ENCODE measurements at regions not wholly inside any gene's neighbourhood (a gene's known extent, or its start where the extent isn't known, plus 50 kb on each side); places are given as distances from the start of the nearest gene placed in this dataset.

DNA sequence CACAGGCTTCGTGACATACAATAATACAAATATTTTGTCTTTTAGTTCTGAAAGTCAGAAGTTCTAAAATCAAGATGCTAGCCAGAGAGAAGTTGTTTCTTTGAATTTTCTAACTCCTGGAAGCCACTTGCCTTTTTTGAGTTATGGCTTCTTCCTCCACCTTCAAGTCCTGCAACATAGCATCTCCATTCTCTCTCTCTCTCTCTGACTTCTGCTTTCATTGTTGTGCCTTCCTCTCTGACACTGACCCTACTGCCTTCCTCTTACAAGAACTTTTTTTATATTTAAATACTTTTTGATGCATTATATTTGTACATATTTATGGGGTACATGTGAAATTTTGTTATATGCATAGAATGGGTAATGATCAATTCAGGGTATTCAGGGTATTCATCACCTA is 205.9 kb downstream of the MAP2K6 start:
- DNase-seq (ENCODE audit: low read depth) = no peak
- TF ChIP-seq, protein P1, sequence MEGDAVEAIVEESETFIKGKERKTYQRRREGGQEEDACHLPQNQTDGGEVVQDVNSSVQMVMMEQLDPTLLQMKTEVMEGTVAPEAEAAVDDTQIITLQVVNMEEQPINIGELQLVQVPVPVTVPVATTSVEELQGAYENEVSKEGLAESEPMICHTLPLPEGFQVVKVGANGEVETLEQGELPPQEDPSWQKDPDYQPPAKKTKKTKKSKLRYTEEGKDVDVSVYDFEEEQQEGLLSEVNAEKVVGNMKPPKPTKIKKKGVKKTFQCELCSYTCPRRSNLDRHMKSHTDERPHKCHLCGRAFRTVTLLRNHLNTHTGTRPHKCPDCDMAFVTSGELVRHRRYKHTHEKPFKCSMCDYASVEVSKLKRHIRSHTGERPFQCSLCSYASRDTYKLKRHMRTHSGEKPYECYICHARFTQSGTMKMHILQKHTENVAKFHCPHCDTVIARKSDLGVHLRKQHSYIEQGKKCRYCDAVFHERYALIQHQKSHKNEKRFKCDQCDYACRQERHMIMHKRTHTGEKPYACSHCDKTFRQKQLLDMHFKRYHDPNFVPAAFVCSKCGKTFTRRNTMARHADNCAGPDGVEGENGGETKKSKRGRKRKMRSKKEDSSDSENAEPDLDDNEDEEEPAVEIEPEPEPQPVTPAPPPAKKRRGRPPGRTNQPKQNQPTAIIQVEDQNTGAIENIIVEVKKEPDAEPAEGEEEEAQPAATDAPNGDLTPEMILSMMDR (IDR thresholded peaks at IDR 0.05; ENCODE audit: insufficient read depth, low read depth, low read length, missing control alignments) = no peak
- H3K4me3 ChIP-seq (ENCODE audit: low read length) = no peak overlapping the region

DNA sequence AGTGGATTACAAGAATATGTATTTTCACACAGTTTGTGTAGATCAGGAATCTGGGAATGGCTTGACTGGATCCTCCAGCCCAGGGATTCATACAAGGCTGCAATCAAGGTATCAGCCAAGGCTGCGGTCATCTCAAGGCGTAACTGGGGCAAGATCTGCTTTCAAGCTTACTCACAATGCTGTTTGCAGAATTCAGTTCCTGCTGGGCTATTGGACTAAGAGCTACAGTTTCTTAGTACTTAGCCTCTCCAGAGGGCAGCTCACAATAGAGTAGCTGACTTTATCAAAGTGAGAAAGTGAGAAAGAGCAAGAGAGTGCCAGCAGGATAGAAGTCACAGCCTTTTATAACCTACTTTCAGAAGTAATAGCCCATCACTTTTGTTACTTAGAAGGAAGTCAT is 211.0 kb downstream of the MAP2K6 start:
- DNase-seq (ENCODE audit: low read depth) = no peak

DNA sequence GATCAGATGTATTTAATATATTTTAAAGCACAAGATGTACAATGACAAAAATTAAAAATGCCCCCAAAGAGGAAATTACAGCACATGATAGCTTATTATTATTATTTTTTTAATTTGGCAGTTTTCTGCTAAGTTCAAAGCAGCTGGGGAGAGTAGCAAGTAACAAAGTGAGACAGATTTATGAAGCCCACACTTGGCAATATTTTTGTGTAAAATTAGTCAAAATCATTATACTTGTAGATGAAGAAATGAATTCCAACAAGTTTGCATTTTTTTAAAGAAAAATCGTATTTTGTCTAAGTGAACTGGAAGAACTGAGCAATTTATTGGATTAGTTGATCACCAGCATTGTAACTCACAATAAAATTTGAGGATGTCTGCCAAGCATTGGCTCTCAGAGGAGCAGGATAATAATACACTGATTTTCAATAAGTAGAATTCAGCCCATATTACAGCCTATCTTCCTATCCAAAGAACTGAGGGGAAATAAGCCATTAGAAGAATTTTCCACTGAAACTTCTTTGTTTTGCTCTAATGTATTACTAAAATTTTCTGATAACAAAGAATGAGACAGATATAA is 215.6 kb downstream of the MAP2K6 start:
- no peak overlapping the region for H3K4me3 ChIP-seq (ENCODE audit: low read length)
- DNase-seq (ENCODE audit: low read depth) = no peak
- TF ChIP-seq, protein P1 (IDR thresholded peaks at IDR 0.05; ENCODE audit: insufficient read depth, low read depth, low read length, missing control alignments) = no peak

More for the DNA sequence above, 211.0 kb downstream of the MAP2K6 start:
- no peak overlapping the region for H3K4me3 ChIP-seq (ENCODE audit: low read length)
- TF ChIP-seq, protein P1 (IDR thresholded peaks at IDR 0.05; ENCODE audit: insufficient read depth, low read depth, low read length, missing control alignments) = no peak

DNA sequence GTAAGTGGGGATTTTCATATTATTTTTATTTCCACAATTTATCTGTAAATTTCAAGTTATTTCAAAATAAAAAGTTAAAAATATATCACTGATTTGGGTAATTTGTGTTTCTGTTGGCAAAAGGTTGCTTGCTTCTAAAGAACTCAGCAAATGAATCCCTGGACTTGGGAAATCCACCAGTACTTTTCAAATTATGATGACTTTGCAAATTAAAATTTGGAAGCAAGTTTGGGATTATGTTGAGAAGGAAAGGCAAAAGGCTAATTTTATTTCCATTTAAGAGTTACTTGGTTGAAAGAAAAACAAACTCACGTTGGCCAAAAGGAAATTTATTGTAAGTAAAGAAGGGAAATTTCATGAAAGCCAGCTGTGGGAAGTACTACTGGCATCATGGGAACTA is 220.3 kb downstream of the MAP2K6 start:
- TF ChIP-seq, protein P1 (IDR thresholded peaks at IDR 0.05; ENCODE audit: insufficient read depth, low read depth, low read length, missing control alignments) = no peak
- no peak overlapping the region for H3K4me3 ChIP-seq (ENCODE audit: low read length)
- DNase-seq (ENCODE audit: low read depth) = no peak

DNA sequence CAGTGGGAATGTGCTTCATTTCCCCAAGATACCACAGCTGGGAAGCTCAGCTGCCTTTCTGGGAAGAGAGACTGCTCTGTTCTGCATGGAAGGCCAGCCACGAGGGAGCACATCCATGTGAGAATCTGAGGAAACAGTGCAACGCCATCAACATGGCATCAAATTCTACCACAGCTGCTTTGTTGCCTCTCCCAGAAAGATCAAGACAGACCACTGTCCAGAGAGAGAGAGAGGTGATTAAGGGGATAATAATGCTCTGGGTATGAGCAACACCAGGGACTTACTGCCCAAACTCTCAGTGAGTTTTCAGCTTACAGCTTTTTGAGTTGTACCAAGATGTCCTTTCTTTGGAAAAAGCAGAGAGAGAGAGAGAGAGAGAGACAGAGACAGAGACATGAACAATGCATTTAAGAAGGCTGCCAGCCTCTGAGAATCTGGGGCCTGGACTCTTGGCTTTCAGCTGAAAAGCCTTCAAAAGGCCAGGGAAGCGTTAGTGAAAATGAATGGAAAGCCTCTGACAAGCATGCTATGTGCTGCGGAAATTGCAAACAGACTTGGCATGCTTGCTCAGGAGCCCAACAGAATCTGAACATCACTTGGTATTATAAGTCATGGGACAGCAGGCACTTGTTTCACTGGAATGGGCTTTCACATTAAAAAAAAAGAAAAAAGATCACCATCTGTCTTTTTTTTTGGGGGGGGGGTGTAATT is 223.1 kb downstream of the MAP2K6 start:
- no peak overlapping the region for H3K4me3 ChIP-seq (ENCODE audit: low read length)
- TF ChIP-seq, protein P1 (IDR thresholded peaks at IDR 0.05; ENCODE audit: insufficient read depth, low read depth, low read length, missing control alignments) = no peak
- no peak for DNase-seq (ENCODE audit: low read depth)

GRCh38 chr17:69639096-69639495 is 224.6 kb downstream of the MAP2K6 start:
- TF ChIP-seq, protein P1 (IDR thresholded peaks at IDR 0.05; ENCODE audit: insufficient read depth, low read depth, low read length, missing control alignments) = no peak
- peak; percentile 29 for DNase-seq (ENCODE audit: low read depth)
- no peak overlapping the region for H3K4me3 ChIP-seq (ENCODE audit: low read length)

- TF ChIP-seq, protein P1 (IDR thresholded peaks at IDR 0.05; ENCODE audit: insufficient read depth, low read depth, low read length, missing control alignments) = no peak
- no peak overlapping the region for H3K4me3 ChIP-seq (ENCODE audit: low read length)
- no peak for DNase-seq (ENCODE audit: low read depth)
Measured at GRCh38 chr17:69640073-69640472, 225.6 kb downstream of the MAP2K6 start.

All from epithelial cell of esophagus (primary cell).